WERI-Rb-1 (cell line): ENCODE measurements at regions not wholly inside any gene's neighbourhood (a gene's known extent, or its start where the extent isn't known, plus 50 kb on each side); places are given as distances from the start of the nearest gene placed in this dataset.
"Not testable (repeated sequence)": the region's sequence is repeated elsewhere in the genome, so short reads cannot be mapped to it uniquely, and the experiment has no call there.

Experiments
- DNase-seq: peaks from one replicate; pipeline ENCODE4 v3.0.0-alpha.2; 2020
- H3K27ac ChIP-seq: fragments of 250-450 bp; sonication (Bioruptor Pico); 2 replicates; pipeline ENCODE4 v1.5.1; 2020; ENCODE audit warnings: mild to moderate bottlenecking, moderate library complexity
- H3K27me3 ChIP-seq: fragments of 250-450 bp; sonication (Bioruptor Pico); 2 replicates; pipeline ENCODE4 v1.5.1; 2021; ENCODE audit warnings: mild to moderate bottlenecking, low read depth, moderate library complexity; ENCODE audit not compliant: insufficient read depth, severe bottlenecking
- H3K36me3 ChIP-seq: fragments of 250-450 bp; sonication (Bioruptor Pico); 2 replicates; pipeline ENCODE4 v1.5.1; 2020; ENCODE audit warnings: mild to moderate bottlenecking, moderate library complexity
- H3K4me3 ChIP-seq: 2 replicates; pipeline ENCODE4 v1.5.1; 2011; ENCODE audit warnings: low read depth, mild to moderate bottlenecking, control low read depth, low read length
- H3K9me3 ChIP-seq: fragments of 250-450 bp; sonication (Bioruptor Pico); 2 replicates; pipeline ENCODE4 v1.5.1; 2021; ENCODE audit warnings: mild to moderate bottlenecking, moderate library complexity; ENCODE audit not compliant: severe bottlenecking
- TF ChIP-seq, protein P1 (sequence below): IDR thresholded peaks from 2 replicates; pipeline ENCODE4 v1.5.1; 2011; ENCODE audit warnings: low read depth, mild to moderate bottlenecking, control low read depth, inconsistent platforms, low read length

DNA sequence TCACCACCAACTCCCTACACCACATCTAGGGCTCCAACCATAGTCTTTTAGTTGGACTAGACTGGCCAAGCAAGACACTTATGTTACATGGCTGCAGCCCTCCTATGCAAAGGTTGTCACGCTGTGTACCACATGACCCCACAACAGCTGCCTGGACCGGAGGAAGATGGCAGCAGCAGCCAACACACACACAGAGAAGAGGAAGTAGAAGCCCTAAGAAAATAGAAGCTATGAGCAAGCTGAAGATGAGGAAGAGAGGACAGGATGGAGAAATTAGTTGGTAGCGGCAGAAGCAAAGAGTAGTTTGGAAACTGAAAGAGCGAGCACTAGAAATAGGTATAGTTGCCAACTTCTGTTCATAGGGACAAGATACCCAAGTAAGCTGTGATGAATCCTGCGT is 60.8 kb upstream of the RALGPS2 start:
- H3K27me3 ChIP-seq: no peaks in the 10 kb centered on the region
- no peak overlapping the region for H3K4me3 ChIP-seq
- H3K9me3 ChIP-seq: no peaks in the 10 kb centered on the region
- TF ChIP-seq, protein P1, sequence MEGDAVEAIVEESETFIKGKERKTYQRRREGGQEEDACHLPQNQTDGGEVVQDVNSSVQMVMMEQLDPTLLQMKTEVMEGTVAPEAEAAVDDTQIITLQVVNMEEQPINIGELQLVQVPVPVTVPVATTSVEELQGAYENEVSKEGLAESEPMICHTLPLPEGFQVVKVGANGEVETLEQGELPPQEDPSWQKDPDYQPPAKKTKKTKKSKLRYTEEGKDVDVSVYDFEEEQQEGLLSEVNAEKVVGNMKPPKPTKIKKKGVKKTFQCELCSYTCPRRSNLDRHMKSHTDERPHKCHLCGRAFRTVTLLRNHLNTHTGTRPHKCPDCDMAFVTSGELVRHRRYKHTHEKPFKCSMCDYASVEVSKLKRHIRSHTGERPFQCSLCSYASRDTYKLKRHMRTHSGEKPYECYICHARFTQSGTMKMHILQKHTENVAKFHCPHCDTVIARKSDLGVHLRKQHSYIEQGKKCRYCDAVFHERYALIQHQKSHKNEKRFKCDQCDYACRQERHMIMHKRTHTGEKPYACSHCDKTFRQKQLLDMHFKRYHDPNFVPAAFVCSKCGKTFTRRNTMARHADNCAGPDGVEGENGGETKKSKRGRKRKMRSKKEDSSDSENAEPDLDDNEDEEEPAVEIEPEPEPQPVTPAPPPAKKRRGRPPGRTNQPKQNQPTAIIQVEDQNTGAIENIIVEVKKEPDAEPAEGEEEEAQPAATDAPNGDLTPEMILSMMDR: no peak
- no peak for DNase-seq
- H3K27ac ChIP-seq: no peak overlapping the region
- no peaks in the 10 kb centered on the region for H3K36me3 ChIP-seq

DNA sequence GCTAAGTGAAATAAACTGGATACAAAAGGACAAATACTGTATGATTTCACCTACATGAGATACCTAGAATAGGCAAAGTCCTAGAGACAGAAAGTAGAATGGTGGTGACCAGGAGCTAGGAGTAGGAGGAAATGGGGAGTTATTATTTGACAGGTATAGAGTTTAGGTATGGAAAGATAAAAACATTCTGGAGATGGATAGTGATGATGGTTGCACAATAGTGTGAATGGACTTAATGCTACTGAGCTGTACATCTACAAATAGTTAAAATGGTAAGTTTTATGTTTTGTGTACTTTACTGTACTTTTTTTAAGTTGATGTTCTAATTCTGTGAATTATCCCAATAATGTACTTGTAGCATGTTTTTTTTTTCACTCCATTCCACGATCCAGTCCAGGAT is 59.5 kb upstream of the RALGPS2 start:
- DNase-seq: no peak
- no peak overlapping the region for H3K4me3 ChIP-seq
- H3K27me3 ChIP-seq: no peaks in the 10 kb centered on the region
- no peaks in the 10 kb centered on the region for H3K36me3 ChIP-seq
- TF ChIP-seq, protein P1: no peak
- H3K9me3 ChIP-seq: no peaks in the 10 kb centered on the region
- H3K27ac ChIP-seq: no peak overlapping the region

DNA sequence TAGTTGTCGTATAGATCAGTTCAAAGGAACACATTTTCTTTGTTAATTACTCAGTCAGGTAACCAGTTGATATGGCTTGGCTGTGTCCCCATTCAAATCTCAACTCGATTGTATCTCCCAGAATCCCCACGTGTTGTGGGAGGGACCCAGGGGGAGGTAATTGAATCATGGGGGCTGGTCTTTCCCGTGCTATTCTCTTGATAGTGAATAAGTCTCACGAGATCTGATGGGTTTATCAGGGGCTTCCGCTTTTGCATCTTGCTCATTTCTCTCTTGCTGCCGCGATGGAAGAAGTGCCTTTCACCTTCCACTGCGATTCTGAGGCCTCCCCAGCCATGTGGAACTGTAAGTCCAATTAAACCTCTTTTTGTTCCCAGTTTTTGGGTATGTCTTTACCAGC is 58.2 kb upstream of the RALGPS2 start:
- H3K27ac ChIP-seq, H3K4me3 ChIP-seq, H3K27me3 ChIP-seq, H3K9me3 ChIP-seq, H3K36me3 ChIP-seq, DNase-seq: not testable (repeated sequence)

DNA sequence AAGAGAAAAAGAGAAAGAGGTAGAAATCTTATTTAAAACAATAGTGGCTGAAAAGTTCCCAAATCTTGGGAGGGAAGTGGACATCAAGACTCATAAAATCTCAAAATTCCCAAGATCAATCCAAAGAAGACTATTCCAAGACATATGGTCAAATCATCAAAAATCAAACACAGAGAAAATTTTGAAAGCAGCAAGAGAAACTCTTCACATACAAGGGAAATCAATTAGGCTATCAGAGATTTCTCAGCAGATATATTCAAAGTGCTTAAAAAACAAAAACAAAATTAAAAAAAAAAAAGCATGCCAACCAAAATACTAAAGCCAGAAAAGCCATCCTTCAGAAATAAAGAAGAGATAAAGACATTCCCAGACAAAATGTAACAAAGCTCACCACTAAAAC is 52.6 kb upstream of the RALGPS2 start:
- Histone ChIP-seq H3K27ac (no peak overlapping the region), H3K9me3 (peaks cover 4% of the 10 kb centered on the region), H3K4me3 (no peak overlapping the region), H3K36me3 (no peaks in the 10 kb centered on the region), H3K27me3 (no peaks in the 10 kb centered on the region)
- TF ChIP-seq, protein P1: no peak
- DNase-seq: no peak

DNA sequence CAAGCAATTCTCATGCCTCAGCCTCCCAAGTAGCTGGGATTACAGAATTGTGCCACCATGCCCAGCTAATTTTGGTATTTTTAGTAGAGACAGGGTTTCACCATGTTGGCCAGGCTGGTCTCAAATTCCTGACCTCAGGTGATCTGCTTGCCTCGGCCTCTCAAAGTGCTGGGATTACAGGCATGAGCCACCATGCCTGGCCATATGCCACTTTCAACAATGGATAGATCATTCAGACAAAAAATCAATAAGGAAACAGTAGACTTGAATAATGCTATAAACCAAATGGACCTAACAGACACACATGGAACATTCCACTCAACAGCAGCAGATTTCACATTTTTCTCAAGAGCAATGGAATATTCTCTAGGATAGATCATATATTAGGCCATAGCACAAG is 50.5 kb upstream of the RALGPS2 start:
- H3K27ac ChIP-seq: peak overlapping the region; percentile 52
- H3K36me3 ChIP-seq, H3K9me3 ChIP-seq, H3K27me3 ChIP-seq, H3K4me3 ChIP-seq: not testable (repeated sequence)
- DNase-seq: peak; percentile 78
